ENCODE measurements at regions not wholly inside any gene's neighbourhood (a gene's known extent, or its start where the extent isn't known, plus 50 kb on each side); places are given as distances from the start of the nearest gene placed in this dataset.

DNA sequence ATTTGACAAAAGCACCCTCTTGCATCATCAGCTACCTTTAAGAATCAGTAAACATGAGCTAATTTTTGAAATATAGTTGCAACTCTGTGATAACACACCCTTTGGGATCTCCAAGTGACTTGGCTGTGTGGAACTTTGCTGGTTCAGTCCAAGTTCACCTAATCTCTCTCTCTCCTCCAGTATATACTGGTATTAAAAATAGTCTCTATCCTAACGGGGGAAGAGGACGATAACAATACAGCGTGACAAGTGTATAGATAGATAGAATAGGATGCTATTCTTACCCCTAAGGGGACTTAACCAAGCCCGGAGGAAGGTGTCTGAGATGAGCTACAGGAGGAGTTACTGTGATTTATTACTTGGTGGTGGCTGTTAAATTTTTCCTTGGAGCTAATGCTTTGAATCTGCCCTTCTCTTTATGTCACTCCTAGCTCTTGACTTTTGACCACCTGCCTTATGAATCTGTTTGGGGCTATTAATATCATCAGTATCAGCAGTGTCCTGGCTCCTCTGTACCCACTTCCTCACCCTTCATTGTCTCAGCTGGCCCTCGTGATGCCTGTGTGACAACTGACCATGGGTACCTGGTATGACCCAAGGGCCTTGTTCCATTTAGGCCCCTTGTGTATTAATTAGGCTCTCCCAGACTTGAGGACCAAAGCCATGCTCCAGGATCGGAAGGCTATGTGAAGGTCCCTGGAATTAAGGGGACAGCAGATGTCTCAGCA, 223.9 kb downstream of the SREK1 start (continued):
- TF ChIP-seq, protein P1, sequence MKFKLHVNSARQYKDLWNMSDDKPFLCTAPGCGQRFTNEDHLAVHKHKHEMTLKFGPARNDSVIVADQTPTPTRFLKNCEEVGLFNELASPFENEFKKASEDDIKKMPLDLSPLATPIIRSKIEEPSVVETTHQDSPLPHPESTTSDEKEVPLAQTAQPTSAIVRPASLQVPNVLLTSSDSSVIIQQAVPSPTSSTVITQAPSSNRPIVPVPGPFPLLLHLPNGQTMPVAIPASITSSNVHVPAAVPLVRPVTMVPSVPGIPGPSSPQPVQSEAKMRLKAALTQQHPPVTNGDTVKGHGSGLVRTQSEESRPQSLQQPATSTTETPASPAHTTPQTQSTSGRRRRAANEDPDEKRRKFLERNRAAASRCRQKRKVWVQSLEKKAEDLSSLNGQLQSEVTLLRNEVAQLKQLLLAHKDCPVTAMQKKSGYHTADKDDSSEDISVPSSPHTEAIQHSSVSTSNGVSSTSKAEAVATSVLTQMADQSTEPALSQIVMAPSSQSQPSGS (IDR thresholded peaks at IDR 0.05; ENCODE audit: low read length), result no peak
- TF ChIP-seq TAF7 (optimal IDR thresholded peaks at IDR 0.05; ENCODE audit: borderline replicate concordance, low read depth, low read length), result no peak
- TF ChIP-seq FOSL1 (IDR thresholded peaks at IDR 0.05; ENCODE audit: insufficient read depth, low read depth, low read length), result no peak
- TF ChIP-seq ASH2L (IDR thresholded peaks at IDR 0.05; ENCODE audit: low read length), result no peak
- TF ChIP-seq, protein P2, sequence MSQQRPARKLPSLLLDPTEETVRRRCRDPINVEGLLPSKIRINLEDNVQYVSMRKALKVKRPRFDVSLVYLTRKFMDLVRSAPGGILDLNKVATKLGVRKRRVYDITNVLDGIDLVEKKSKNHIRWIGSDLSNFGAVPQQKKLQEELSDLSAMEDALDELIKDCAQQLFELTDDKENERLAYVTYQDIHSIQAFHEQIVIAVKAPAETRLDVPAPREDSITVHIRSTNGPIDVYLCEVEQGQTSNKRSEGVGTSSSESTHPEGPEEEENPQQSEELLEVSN (IDR thresholded peaks at IDR 0.05), result no peak
- no peak for TF ChIP-seq JUN (IDR thresholded peaks at IDR 0.05; ENCODE audit: low read depth, low read length)
